ENCODE measurements at regions not wholly inside any gene's neighbourhood (a gene's known extent, or its start where the extent isn't known, plus 50 kb on each side); places are given as distances from the start of the nearest gene placed in this dataset.

DNA sequence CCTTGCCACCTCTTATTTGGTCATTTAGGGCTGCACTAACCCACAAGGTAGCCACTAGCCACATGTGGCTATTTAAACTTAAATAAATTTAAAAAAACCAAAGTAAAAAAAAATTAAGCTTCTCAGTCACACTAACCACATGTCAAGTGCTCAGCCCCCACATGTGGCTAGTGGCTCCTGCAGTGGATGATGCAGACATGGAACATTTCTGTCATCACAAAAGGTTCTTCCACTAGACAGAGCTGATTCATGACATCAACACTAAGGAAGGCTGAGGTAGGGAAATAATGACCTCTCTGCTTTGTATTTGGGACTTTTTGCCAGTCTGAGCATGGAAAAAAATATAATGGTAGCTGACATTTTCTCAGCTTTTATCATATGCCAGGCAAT lies 173.0 kb upstream of the FERMT1 start:
- TF ChIP-seq, protein P1, sequence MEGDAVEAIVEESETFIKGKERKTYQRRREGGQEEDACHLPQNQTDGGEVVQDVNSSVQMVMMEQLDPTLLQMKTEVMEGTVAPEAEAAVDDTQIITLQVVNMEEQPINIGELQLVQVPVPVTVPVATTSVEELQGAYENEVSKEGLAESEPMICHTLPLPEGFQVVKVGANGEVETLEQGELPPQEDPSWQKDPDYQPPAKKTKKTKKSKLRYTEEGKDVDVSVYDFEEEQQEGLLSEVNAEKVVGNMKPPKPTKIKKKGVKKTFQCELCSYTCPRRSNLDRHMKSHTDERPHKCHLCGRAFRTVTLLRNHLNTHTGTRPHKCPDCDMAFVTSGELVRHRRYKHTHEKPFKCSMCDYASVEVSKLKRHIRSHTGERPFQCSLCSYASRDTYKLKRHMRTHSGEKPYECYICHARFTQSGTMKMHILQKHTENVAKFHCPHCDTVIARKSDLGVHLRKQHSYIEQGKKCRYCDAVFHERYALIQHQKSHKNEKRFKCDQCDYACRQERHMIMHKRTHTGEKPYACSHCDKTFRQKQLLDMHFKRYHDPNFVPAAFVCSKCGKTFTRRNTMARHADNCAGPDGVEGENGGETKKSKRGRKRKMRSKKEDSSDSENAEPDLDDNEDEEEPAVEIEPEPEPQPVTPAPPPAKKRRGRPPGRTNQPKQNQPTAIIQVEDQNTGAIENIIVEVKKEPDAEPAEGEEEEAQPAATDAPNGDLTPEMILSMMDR (IDR thresholded peaks at IDR 0.05; ENCODE audit: low read depth, low read length), result no peak
- no peak for TF ChIP-seq EZH2phosphoT487 (IDR thresholded peaks at IDR 0.05; ENCODE audit: low read depth)
